BJ (cell line): ENCODE measurements at regions not wholly inside any gene's neighbourhood (a gene's known extent, or its start where the extent isn't known, plus 50 kb on each side); places are given as distances from the start of the nearest gene placed in this dataset.
A peak's percentile ranks its signal among the peaks of the same experiment; 100 is the strongest.

Experiments
- CTCF ChIA-PET: fragments of 350-600 bp; formaldehyde crosslinking; extraction: SDS; loops from one replicate; lab custom pipeline; 2021; ENCODE audit warnings: antibody characterized with exemption, inconsistent platforms; lab: Yijun Ruan, JAX
- POLR2A ChIA-PET: fragments of 300-600 bp; sonication (Branson Sonifier 250); formaldehyde crosslinking; extraction: SDS; loops from one replicate; lab custom pipeline; 2021; ENCODE audit warnings: antibody characterized with exemption; lab: Charles Lee
- DNase-seq: peaks from one replicate; pipeline ENCODE4 v3.0.0-alpha.2; 2011; ENCODE audit warnings: low read depth
- H3K27me3 ChIP-seq: 2 replicates; pipeline ENCODE4 v1.6.0; 2011; ENCODE audit warnings: low read length; ENCODE audit not compliant: control insufficient read depth, insufficient read depth
- H3K36me3 ChIP-seq: 2 replicates; pipeline ENCODE4 v1.5.1; 2011; ENCODE audit warnings: low read length; ENCODE audit not compliant: control insufficient read depth, insufficient read depth
- H3K4me3 ChIP-seq: 2 replicates; pipeline ENCODE4 v1.5.1; 2011; ENCODE audit warnings: low read depth, mild to moderate bottlenecking, control low read depth, low read length
- CTCF ChIP-seq: IDR thresholded peaks from 2 replicates; pipeline ENCODE4 v1.5.1; 2011; ENCODE audit warnings: low read depth, mild to moderate bottlenecking, control low read depth, inconsistent platforms, low read length, moderate library complexity; ENCODE audit not compliant: insufficient read depth

- Histone ChIP-seq H3K36me3 (no peaks in the 10 kb centered on the region), H3K4me3 (no peak overlapping the region), H3K27me3 (no peaks in the 10 kb centered on the region)
- DNase-seq: no peak
- no peak for TF ChIP-seq CTCF
- CTCF ChIA-PET: no interaction called here
- POLR2A ChIA-PET: no interaction called here
Observed at GRCh38 chr11:109847621-109848020, 245.6 kb upstream of the ZC3H12C start.

GRCh38 chr11:109849051-109849450 lies 244.1 kb upstream of the ZC3H12C start:
- Histone ChIP-seq H3K27me3 (no peaks in the 10 kb centered on the region), H3K36me3 (no peaks in the 10 kb centered on the region), H3K4me3 (no peak overlapping the region)
- CTCF ChIA-PET: no interaction called here
- no peak for TF ChIP-seq CTCF
- POLR2A ChIA-PET: no interaction called here
- no peak for DNase-seq

- no peak for DNase-seq
- ChIA-PET CTCF (interaction anchor here (3.6 kb wide), 1 partner anchor 90 kb away, joined by 18 read pairs; no protein-coding TSS in a partner anchor), POLR2A (no interaction called here)
- no peak overlapping the region for H3K4me3 ChIP-seq
- no peak for TF ChIP-seq CTCF
- H3K36me3 ChIP-seq: no peaks in the 10 kb centered on the region
- H3K27me3 ChIP-seq: no peaks in the 10 kb centered on the region
Observed at GRCh38 chr11:109849946-109850345, 243.2 kb upstream of the ZC3H12C start.

- Histone ChIP-seq H3K27me3 (no peaks in the 10 kb centered on the region), H3K4me3 (no peak overlapping the region), H3K36me3 (no peaks in the 10 kb centered on the region)
- DNase-seq: no peak
- TF ChIP-seq CTCF: no peak
- ChIA-PET CTCF (interaction anchor here (1.0 to 3.6 kb wide), 2 partner anchors 88 to 1154 kb away, joined by 3 to 18 read pairs; no protein-coding TSS in a partner anchor), POLR2A (no interaction called here)
Observed at GRCh38 chr11:109851780-109852390, 241.3 kb upstream of the ZC3H12C start.

- Histone ChIP-seq H3K27me3 (no peaks in the 10 kb centered on the region), H3K4me3 (no peak overlapping the region), H3K36me3 (no peaks in the 10 kb centered on the region)
- TF ChIP-seq CTCF: peak; percentile 49
- ChIA-PET POLR2A (no interaction called here), CTCF (interaction anchor here (0.6 to 3.6 kb wide), 3 partner anchors 87 to 1183 kb away, joined by 3 to 18 read pairs (median 3); no protein-coding TSS in a partner anchor)
- peak; percentile 25 for DNase-seq
Observed at GRCh38 chr11:109853156-109853776, 239.9 kb upstream of the ZC3H12C start.
